ENCODE measurements at regions not wholly inside any gene's neighbourhood (a gene's known extent, or its start where the extent isn't known, plus 50 kb on each side); places are given as distances from the start of the nearest gene placed in this dataset.
"Not testable (repeated sequence)": the region's sequence is repeated elsewhere in the genome, so short reads cannot be mapped to it uniquely, and the experiment has no call there.

DNA sequence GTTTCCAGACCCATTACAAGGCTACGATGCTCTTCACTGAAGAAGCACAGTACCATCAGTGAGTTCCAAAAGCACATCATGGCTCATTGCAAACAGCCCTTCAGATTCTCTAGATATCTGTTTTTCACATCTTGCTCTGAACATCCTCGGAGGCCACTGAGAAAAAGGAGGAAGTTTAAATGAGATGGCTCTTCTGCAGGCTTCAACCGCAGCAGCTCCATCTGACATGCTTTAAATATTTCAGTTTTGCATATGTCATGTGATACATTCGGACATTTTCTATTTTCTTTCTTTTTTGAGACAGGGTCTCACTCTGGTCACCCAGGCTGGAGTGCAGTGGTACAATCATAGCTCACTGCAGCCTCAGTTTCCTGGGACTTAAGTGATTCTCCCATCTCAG, 396.8 kb downstream of the NPIPA8 start:
- no peak for DNase-seq (ENCODE audit: low read depth)

DNA sequence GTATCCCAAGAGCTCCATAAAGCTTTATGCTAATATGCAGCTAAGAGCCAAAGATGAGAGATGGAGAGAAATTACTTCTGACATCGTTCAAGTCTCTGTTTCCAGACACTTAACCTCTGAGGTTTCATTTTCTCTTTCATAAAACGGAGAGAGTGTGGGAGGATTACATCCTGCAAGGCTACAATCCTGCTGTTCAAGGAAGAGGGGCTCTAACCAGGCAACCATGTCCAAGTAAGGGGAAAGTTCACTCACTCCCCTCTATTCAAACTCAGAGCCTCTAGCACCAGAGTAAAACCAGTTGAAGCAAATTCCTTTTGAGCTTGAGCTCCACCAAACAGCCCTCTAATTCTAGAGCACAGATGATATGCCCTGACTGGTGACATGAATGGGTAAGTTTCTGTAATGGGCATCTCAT, 397.4 kb downstream of the NPIPA8 start:
- DNase-seq (ENCODE audit: low read depth), result no peak

DNA sequence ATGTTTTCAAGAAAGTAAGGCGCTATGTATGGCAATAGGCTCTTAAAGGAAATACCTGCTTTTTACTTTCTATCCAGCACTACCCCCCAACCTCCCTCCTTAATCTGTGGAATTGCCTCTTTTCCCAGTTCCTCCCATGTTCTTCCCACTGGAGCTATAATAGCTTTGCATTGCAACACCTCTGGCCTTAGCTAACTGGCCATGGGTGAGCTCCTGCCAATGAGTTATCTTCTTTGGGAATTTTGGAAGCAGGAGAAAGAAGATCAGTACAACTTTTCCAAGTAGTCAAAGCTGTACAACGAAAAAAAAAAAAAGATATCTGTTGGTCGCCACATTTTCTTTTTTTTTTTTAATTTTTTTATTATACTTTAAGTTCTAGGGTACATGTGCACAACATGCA, 398.0 kb downstream of the NPIPA8 start:
- no peak for DNase-seq (ENCODE audit: low read depth)

DNA sequence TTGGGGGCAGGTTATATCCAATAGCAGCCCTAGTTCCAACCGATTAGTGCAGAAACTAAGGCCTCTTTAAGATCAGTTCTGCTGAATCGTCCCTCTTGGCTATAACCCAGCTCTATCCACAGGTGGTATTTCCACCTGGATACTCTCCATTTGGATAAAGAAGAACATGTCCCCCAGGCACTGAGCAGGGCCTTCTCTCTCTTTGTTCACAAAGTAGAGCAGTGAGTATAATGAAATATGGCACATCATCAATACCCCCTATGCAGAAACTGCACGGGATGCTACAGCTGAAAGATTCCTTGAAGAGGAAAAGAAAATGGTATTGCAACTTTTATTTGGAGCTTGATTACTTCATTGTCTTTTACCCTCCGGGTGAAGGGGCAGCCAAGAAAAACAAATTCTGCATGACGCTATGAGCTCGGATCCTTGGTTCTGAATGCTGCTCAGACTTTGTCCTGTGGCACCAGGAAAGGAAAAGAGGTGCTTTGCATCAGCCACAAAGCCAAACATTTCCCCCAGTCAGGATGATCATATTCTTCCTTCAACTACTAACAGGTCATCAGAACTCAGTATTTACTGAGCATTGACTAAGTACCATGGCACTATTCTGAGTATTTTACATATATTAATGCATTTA, 399.7 kb downstream of the NPIPA8 start:
- DNase-seq (ENCODE audit: low read depth), result no peak

DNA sequence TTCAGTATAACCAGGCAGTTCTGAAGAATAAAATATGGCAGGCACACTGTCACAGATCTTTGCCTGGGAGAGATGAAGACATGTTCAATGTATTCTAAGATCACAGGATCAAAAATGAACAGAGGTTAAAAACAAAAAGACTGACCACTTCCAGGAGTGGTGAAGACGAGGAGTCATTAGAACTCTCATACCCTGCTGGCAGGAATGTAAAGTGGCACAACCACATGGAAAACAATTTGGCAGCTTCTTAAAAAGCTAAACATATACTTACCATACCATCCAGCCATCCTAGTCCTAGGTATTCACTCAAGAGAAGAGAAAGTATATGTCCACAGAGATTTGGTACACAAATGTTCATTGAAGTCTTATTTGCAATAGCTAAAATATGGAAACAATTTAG, 406.3 kb downstream of the NPIPA8 start:
- no peak for DNase-seq (ENCODE audit: low read depth)

DNA sequence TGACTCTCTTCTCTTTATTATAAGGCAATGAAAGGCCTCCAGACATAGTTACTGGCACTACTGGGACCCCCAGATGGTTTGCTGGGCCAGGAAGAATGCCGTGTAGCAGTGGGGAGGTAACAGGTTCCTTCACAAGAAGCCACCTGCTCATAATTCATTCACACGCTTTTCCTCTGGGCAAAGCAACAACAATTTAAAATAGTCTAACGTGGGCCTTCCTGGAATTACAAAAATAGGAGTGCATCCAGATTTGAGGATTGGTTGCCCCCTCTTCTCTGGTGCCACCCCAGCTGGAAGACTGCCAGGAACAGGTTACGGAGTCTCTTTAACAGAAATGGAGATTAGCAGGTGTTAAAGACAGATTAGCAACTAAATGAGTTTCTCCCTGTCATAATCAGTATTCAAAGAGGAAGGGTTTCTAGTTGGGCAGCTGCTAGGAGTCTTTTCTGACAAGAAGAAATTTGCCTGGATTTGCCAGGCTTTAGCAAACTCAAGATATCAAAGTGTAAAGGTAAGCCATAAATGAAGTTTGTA, 409.6 kb downstream of the NPIPA8 start:
- no peak for DNase-seq (ENCODE audit: low read depth)

DNA sequence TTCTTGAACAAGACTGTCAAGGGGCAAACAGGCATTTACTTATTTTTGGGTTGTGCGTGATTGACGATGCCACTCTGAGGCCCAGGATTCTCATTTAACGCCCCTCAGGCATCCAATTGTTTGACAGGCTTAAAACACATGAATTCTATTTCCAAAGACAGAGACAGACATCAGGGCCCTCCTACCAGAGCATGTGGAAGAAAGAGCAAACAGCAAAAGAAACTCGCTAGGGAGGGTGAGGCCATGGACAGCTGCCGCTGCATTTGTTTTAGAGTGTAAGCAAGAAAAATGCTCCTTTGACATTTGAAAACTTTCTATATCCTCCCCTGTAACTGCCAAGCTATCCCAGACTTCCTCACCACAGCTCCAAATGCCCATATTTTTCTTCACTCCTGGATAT, 410.1 kb downstream of the NPIPA8 start:
- no peak for DNase-seq (ENCODE audit: low read depth)

DNA sequence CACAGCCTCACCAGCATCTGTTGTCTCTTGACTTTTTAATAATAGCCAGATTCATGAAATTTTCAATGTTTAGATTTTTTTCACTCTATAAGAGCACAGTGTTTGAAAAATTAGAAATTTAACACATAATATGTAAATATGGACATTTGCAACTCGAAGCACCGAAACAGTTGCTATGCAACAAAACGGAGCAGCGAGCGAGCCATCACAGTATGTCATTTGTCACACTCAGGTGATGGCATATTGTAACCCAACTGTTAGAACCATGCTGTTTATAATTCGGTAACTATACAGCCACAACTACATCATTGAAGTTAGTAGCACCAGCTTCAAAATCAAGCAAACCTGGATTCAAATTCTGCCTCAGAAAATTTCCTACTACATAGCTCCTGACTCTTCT, 410.8 kb downstream of the NPIPA8 start:
- no peak for DNase-seq (ENCODE audit: low read depth)

DNA sequence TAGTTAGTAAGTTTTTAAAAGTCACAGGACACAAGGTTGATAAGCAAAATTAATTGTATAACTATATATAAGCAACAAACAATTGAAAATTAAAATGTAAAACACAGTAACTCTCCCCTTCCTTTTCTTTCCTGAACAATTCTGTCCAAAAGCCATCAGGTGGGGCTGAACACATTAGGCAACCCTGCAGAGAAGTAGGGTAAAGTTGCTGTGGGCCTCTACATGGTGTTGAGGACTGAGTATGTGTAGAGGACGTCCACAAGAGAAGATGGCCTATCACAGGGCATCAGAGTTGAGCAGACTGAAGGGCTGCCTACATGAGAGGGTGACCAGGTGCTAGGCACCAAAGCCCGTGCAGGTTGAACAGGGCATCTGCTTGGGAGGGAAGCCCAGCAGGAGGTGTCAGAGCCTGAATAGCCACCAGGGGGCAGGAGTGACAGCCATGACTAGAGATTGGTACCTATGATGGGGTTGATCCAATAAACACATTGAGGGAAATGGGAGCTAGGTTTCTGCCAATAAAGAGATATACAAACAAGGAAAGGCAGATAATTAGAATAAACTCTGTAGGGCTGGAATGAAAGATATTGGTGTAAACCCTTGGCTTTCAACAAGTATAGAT, 415.1 kb downstream of the NPIPA8 start:
- no peak for DNase-seq (ENCODE audit: low read depth)

DNA sequence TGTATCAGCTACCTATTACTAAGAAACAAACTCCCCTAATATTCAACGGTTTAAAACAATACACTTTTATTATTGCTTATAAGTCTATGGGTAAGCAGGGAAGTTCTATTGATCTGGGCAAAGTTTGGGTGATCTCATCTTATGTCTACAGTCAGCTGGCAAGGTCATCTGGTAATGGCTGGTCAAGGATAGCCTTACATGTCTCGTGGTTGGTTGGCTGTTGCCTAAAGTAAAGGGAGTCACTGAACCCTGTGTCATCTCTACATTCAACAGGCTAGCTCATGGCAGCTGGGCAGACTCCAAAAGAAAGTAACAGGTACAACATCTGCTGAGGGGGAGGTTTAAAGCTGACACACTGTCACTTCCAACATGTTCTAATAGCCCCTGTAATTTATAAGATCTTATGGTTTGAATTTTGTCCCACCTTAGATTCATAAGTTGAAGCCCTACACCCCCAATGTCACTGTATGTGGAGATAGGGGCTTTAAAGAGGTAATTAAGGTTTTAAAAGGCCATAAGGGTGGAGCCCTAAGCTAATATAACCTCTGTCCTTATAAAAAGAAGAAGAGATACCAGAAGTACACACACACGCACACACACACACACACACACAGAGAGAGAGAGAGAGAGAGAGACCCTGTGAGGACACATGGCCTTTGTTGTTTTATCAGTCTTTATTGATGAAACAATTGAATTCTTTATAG, 419.1 kb downstream of the NPIPA8 start:
- DNase-seq (ENCODE audit: low read depth), result no peak

DNA sequence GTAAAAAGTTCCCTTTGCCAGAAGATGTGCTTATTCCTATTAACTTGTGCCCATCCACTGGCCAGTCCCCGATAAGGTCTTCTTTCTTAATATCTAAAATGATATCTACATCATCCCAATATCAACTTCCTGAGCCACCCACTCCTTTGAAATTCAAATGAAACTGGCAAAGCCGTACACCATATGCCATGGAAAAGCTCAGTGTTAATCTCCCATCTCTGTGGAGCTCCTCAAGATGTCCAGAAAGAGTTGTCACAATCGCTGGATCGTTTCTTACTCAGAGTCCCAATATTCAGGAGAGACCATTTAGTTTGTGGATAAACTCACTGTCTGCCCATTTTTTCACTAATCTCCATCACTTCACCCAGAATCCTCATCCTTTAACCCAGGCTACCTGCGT, 420.7 kb downstream of the NPIPA8 start:
- no peak for DNase-seq (ENCODE audit: low read depth)

DNA sequence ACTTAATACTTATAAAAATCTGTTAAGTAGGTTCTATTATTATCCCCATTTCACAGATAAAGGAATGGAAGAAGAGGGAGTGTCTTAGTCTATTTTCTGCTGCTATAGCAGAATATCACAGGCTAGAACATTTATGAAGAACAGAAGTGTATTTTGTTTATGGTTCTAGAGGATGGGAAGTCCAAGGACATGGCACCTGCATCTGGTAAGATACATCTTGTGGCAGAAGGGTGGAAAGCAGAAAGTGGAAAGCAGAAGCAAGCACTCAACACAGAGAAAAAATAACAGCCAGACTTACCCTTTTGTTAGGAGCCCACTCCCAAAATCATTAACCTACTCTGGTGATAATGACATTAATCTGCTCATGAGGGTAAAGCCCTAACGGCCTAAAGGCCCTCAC, 422.4 kb downstream of the NPIPA8 start:
- no peak for DNase-seq (ENCODE audit: low read depth)

DNA sequence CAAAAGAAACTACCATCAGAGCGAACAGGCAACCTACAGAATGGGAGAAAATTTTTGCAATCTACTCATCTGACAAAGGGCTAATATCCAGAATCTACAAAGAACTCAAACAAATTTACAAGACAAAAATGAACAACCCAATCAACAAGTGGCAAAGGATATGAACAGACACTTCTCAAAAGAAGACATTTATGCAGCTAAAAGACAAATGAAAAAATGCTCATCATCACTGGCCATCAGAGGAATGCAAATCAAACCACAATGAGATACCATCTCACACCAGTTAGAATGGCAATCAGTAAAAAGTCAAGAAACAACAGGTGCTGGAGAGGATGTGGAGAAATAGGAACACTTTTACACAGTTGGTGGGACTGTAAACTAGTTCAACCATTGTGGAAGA, 425.0 kb downstream of the NPIPA8 start:
- not testable (repeated sequence) for DNase-seq (ENCODE audit: low read depth)

DNA sequence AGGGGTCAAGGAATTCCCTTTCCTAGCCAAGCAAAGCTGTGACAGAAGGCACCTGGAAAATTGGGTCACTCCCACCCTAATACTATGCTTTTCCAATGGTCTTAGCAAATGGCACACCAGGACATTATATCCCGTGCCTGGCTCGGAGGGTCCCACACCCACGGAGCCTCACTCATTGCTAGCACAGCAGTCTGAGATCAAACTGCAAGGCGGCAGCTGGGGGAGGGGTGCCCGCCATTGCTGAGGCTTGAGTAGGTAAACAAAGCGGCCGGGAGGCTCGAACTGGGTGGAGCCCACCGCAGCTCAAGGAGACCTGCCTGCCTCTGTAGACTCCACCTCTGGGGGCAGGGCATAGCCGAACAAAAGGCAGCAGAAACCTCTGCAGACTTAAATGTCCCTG, 429.9 kb downstream of the NPIPA8 start:
- DNase-seq (ENCODE audit: low read depth), result not testable (repeated sequence)

DNA sequence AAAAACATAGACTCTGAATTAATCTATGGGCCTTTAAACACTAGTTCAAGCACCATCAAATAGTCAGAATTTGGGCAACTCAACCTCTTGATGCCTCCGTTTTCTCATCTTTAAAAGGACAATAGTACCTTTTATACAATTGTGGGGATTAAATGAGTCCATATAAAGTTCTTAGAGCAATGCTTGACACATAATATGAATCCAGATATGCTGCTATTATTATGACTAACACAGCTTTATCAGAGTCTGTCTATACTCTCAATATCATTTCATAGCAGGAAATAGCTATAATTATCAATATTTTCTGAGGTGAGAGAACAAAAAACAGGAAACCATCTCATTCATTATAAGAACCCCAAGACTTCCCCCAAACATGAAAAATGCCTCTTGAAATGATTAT, 430.5 kb upstream of the XYLT1 start:
- no peak for DNase-seq (ENCODE audit: low read depth)

DNA sequence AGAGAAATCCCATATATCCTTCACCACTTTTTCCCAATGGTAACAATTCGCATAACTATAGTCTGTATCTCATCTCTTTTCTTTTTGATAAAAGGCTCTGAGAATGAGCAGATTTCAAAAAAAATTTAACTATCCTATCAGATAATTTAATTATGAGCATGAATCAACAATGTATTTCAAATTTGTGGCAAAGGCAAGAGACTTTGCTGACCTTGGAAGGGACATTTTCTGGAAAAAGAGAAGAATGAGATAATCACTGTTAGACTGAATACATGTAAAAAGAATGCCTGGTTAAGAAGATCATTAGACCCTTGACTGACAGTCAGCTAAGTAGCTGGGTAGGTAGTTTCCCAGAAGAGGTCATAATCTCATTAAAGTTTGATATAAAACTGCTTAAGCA, 428.4 kb upstream of the XYLT1 start:
- DNase-seq (ENCODE audit: low read depth), result no peak

DNA sequence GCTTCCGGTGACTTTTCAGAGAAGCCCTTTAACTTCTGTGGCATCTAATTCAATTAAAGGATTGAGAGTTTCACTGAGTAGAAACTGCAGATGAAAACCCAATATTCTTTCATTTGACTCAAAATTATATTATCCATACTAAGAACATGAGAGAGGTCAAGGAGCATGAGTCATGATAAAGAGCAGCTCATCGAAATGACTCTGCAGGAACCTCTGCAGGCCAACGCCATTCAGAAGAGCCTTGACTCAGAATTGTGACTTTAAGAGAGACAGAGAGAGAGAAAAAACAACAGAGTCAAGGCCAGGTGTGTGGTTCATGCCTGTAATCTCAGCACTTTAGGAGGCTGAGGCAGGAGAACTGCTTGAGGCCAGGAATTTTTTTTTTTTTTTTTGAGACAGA, 417.2 kb upstream of the XYLT1 start:
- no peak for DNase-seq (ENCODE audit: low read depth)

DNA sequence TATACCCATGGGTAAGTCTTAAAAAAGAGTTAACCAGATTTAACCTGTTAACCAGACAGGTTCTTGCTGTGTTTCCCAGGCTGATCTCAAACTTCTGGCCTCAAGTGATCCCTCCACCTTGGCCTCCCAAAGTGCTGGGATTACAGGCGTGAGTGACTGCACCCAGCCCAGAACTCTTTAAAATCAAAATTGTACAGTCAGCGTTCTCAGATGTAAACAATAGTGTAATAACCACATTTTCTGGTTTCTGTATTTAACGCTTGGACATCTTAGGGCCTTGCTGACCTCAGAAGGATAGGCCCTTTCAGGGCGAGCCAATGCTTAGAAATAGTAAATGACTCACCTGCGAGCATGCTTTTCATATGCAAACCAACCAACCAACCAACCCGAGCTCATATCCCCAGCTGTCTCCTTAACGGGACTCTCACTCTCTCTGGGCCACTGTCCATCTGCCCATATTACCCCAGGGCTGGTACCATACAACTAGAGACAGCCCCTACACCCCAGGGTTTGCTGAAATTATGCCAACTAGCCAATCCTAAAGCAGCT, 415.0 kb upstream of the XYLT1 start:
- DNase-seq (ENCODE audit: low read depth), result no peak

DNA sequence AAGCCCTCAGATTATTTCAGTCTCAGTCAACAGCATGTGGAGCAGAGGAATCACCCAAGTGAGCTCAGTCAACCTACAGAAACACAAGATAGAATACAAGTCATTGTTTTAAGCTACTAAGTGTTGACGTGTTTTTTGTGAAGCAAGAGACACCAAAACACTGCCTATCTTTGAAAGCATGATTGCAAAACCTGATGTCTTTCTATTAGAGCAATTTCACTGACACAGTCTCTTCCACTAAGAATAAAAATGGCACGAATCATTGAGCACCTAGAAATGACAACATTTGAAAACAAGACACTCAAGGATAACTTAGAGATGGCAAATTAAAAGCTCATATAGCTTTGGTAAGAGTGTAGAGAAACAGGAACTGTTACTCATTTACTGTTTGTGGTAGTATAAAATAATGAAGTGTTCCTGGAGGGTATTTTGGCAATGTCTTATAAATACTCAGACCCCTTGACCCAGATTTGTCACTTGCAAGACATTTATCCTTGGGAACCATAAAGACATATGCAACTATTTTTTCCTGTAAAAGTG, 407.1 kb upstream of the XYLT1 start:
- no peak for DNase-seq (ENCODE audit: low read depth)

DNA sequence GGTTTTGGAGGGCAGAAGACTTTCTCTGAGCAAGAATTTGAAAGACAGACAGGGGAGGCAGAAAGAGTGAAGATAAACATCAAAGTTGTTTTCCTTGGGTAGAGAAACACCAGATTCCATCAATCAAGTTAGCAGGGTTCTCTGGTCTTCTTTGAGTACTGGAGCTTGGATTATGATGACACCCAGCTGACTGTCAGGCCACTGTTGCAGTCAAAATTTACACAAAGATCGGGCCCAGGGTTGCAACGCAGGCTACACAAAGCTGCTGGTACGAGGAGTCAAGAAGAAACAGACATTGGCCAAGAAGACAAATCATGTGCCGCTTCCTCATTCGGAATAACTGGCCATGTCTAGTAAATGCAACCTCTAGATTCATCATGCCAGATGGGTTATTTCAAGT, 396.2 kb upstream of the XYLT1 start:
- no peak for DNase-seq (ENCODE audit: low read depth)

DNA sequence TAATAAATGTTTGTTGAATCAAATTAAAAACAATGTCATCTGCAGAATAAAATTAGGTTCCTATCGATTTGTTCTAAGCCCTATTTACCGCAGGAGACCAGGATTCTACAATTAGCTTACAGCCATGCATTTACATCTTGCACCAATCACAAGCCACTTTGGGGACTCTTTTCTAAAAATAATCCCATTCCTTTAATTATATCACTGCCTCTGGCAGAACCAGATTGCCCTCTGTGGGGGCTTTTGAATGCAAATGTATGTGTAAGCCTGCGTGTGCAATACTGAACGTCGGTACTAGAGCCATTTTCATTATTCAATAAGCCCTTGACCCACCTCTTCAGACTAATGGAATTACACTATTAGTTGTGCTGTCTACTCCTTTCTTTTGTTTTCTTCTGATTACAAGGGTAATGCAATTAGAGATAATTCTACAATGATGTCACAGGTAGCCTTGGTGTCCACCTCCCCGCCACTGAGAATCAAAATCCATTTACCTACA, 391.3 kb upstream of the XYLT1 start:
- DNase-seq (ENCODE audit: low read depth), result no peak

DNA sequence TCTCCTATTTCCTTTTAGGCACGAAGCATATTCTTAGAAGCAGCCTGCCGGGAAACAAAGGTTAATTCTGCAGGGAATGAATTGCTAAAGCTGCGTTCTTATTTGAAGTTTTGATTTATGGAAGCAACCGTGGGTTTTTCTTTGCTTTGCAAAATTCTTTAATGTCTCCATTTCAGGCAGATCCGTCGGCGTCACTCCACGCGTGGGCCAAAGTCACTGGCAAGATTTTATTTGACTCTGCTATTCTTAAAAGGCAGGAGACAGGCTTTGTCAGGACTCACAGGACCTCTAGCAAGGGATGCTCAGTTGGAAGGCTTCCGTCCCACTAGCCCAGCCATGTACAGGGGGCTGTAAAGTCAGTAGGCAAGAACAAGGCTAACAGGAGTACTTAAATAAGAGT, 387.3 kb upstream of the XYLT1 start:
- DNase-seq (ENCODE audit: low read depth), result no peak

DNA sequence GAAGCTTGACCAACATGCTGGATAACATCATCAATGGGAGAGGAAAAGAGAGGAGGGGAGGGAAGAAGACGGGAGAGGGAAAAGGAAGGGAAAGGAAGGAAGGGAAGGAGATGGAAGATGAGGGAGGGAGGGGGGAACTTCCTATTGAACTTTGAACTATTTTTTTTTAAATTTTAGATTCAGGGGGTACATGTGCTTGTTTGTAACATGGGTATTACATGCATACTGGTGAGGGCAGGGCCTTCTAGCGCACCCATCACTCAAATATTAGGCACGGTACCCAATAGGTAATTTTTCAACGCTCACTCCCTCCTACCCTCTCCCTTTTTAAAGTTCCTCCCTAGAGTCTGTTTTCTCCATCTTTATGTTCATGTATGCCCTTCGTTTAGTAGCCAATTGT, 383.2 kb upstream of the XYLT1 start:
- no peak for DNase-seq (ENCODE audit: low read depth)
